Left lung (tissue), 4 donors: ENCODE measurements at regions not wholly inside any gene's neighbourhood (a gene's known extent, or its start where the extent isn't known, plus 50 kb on each side); places are given as distances from the start of the nearest gene placed in this dataset.
A peak's percentile ranks its signal among the peaks of the same experiment; 100 is the strongest.

Experiments
- ATAC-seq: fragments of 200-7000 bp; cut with Tn5 transposase; one replicate; pipeline ENCODE4 v1.9.1; 2020; ENCODE audit warnings: moderate library complexity
- DNase-seq, 4 donors: peaks; one replicate each; pipeline ENCODE4 v3.0.0-alpha.2; 2013 to 2020
- H3K27ac ChIP-seq, 2 donors: fragments of 200-600 bp; sonication (generic) in 1 of 2; one replicate each; pipeline versions ENCODE4 v1.5.0 to v1.8.0; 2020 to 2021
- H3K27me3 ChIP-seq, 2 donors: fragments of 200-600 bp; sonication (generic) in 1 of 2; one replicate each; pipeline versions ENCODE4 v1.5.0 to v1.8.0; 2020 to 2021
- H3K36me3 ChIP-seq, 2 donors: fragments of 200-600 bp; sonication (generic) in 1 of 2; one replicate each; pipeline versions ENCODE4 v1.5.0 to v1.8.0; 2020 to 2021
- H3K4me1 ChIP-seq, 2 donors: fragments of 200-600 bp; one replicate each; pipeline ENCODE4 v1.8.0; 2021
- H3K4me3 ChIP-seq, 2 donors: fragments of 200-600 bp; sonication (generic) in 1 of 2; one replicate each; pipeline versions ENCODE4 v1.5.0 to v1.8.0; 2020 to 2021; ENCODE audit warnings: mild to moderate bottlenecking in 1 of 2
- H3K9me3 ChIP-seq, 2 donors: fragments of 200-600 bp; sonication (generic) in 1 of 2; one replicate each; pipeline versions ENCODE4 v1.5.0 to v1.8.0; 2020 to 2021
- intact Hi-C, 2 donors: fragments of 100-400 bp; cut with DNase I; formaldehyde crosslinking; loops; one replicate each; pipeline versions ENCODE4 v1.11.2 to v1.14.2; 2022
- TF ChIP-seq, protein P1 (sequence below), 2 donors: fragments of 200-600 bp; sonication (generic) in 1 of 2; IDR thresholded peaks; one replicate each; pipeline versions ENCODE4 v1.5.0 to v1.8.0; 2021; ENCODE audit warnings: antibody characterized with exemption in 2 of 2
- donor health status: DM: no; HTN: yes; CAD: no.
- donor health status: DM: no; HTN: no; CAD: no.

DNA sequence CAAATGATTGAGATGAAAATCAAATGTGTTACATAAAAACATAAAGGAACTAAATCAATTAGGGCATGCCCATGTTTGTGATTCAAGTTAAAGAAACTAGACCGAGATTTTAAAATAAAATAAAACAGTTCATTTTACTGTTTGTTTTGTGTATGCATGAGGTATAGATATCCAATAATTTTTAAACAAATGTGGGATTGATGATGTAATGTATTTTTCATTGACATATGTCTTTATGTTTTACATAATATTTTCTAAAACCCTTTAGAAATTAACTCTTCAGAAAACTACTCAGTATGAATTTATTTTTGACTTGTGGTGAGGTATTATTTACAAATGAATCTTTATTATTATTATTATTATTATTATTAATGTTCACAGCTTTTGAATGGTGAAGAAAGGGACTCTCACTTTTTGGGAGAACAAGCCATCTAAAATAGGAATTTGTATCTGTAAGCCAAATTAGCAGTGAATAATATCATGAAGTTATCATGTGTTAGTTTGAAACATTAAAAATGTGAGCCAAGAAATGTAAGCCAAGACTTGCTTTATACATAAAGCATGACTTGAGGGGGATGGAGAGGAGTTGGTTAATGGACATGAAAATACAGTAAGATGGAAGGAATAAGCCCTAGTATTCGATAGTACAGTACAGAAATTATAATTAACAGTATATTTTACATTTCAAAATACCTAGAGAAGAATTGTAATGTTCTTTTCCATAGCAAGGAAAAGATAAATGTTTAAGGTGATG, 355.0 kb downstream of the CDH10 start:
- no peaks in the 10 kb centered on the region for H3K9me3 ChIP-seq
- TF ChIP-seq, protein P1, sequence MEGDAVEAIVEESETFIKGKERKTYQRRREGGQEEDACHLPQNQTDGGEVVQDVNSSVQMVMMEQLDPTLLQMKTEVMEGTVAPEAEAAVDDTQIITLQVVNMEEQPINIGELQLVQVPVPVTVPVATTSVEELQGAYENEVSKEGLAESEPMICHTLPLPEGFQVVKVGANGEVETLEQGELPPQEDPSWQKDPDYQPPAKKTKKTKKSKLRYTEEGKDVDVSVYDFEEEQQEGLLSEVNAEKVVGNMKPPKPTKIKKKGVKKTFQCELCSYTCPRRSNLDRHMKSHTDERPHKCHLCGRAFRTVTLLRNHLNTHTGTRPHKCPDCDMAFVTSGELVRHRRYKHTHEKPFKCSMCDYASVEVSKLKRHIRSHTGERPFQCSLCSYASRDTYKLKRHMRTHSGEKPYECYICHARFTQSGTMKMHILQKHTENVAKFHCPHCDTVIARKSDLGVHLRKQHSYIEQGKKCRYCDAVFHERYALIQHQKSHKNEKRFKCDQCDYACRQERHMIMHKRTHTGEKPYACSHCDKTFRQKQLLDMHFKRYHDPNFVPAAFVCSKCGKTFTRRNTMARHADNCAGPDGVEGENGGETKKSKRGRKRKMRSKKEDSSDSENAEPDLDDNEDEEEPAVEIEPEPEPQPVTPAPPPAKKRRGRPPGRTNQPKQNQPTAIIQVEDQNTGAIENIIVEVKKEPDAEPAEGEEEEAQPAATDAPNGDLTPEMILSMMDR (IDR thresholded peaks at IDR 0.05) = no peak
- ATAC-seq (no peak), DNase-seq (no peak)
- H3K27me3 ChIP-seq = no peaks in the 10 kb centered on the region
- no peak overlapping the region for H3K4me3 ChIP-seq
- intact Hi-C loops = no loop called here
- no peaks in the 10 kb centered on the region for H3K4me1 ChIP-seq
- no peaks in the 10 kb centered on the region for H3K36me3 ChIP-seq
- H3K27ac ChIP-seq = no peak overlapping the region

DNA sequence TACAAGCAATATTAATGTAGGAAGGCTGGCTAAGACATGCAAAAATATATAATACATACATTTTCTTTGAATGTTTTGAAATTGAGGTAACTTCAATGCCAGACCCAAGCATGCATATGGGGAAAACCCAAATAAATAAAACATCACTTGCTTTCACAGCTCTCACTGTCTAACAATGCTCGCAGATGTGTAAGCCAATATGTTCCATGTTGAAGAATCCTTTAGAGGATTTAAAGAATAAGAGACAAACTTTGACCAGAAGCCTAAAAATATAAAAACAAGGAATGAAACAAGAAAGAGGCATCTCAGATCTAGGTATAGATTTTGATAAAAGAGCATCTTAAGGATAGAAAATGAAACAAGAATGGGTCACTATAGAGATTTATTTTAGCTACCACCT, 354.2 kb downstream of the CDH10 start:
- no peaks in the 10 kb centered on the region for H3K27me3 ChIP-seq
- no peaks in the 10 kb centered on the region for H3K36me3 ChIP-seq
- ATAC-seq = no peak
- no peak for DNase-seq
- no peaks in the 10 kb centered on the region for H3K9me3 ChIP-seq
- no peaks in the 10 kb centered on the region for H3K4me1 ChIP-seq
- H3K27ac ChIP-seq = no peak overlapping the region
- no peak overlapping the region for H3K4me3 ChIP-seq
- intact Hi-C loops = no loop called here
- TF ChIP-seq, protein P1 (IDR thresholded peaks at IDR 0.05) = no peak

DNA sequence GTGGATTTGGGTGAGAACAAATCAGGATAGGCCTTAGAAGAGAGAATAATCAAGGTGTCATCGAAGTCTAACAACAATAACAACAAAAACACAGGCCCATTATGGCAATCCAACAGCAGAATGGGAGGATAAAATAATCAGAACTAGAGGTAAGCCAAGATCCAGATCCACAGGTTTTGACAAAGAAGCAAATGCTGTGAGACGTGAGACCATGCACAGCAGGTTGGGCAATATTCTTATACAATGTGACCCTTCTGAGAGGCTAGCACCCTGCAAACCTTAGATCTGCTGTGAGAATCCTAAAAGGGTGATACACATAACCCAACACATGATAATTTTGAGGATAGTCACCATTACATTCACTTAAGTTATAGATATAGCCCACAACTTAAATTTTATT, 352.9 kb downstream of the CDH10 start:
- H3K4me1 ChIP-seq = no peaks in the 10 kb centered on the region
- intact Hi-C loops = no loop called here

DNA sequence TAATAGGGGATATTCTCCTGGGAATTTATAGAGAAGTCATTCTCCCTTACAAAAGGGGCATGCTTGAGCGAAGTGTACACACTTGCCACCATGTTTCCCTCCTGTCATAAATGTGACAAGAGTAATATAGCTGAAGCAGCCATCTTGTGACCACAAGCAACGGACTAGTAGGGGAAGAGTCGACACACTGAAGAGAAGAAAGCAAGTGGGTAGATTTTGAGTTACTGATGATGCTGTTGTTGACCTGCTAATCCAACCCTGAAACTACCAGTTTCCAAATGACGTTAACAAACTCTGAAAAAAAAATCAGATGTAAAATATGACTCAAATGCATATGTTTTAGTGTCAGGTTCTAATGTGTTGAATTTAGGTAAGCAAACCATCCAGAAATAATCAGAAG, 350.4 kb downstream of the CDH10 start:
- no peak for ATAC-seq

More for the DNA sequence above, 352.9 kb downstream of the CDH10 start:
- Histone ChIP-seq H3K9me3 (peaks cover 0 to 3% of the 10 kb centered on the region in 2 donors), H3K36me3 (no peaks in the 10 kb centered on the region), H3K4me3 (no peak overlapping the region), H3K27me3 (no peaks in the 10 kb centered on the region), H3K27ac (no peak overlapping the region)
- DNase-seq (no peak), ATAC-seq (no peak)
- TF ChIP-seq, protein P1 (IDR thresholded peaks at IDR 0.05) = no peak

DNA sequence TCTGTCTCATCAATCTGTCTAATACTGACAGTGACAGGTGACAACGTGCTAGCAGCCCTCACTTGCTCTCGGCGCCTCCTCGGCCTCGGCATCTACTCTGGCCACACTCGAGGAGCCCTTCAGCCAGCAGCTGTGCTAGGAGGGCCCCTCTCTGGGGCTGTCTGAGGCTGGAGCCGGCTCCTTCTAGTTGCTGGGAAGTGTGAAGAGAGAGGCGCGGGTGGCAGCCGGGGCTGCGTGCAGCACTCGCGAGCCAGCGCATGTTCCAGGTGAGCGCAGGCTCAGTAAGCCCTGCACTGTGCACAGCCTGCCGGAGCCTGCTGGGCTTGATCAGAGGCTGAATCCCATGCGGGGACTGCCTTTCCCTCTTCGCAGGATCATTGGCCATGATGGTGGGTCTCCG, 330.7 kb downstream of the CDH10 start:
- TF ChIP-seq, protein P1 (IDR thresholded peaks at IDR 0.05) = no peak
- Histone ChIP-seq H3K4me3 (no peak overlapping the region), H3K9me3 (peaks cover 0 to 25% of the 10 kb centered on the region in 2 donors), H3K27ac (no peak overlapping the region), H3K36me3 (no peaks in the 10 kb centered on the region), H3K4me1 (no peaks in the 10 kb centered on the region), H3K27me3 (no peaks in the 10 kb centered on the region)
- intact Hi-C loops = no loop called here
- no peak for ATAC-seq
- peak in 1 of 4 donors; percentile 50 for DNase-seq

More for the DNA sequence above, 350.4 kb downstream of the CDH10 start:
- H3K27ac ChIP-seq = no peak overlapping the region
- TF ChIP-seq, protein P1 (IDR thresholded peaks at IDR 0.05) = no peak
- DNase-seq = no peak
- intact Hi-C loops = no loop called here
- no peaks in the 10 kb centered on the region for H3K27me3 ChIP-seq
- H3K4me1 ChIP-seq = no peaks in the 10 kb centered on the region
- H3K36me3 ChIP-seq = no peaks in the 10 kb centered on the region
- no peak overlapping the region for H3K4me3 ChIP-seq
- H3K9me3 ChIP-seq = peaks cover 0 to 3% of the 10 kb centered on the region in 2 donors
